H9 (cell line): ENCODE measurements at regions not wholly inside any gene's neighbourhood (a gene's known extent, or its start where the extent isn't known, plus 50 kb on each side); places are given as distances from the start of the nearest gene placed in this dataset.

Source experiments
- DNase-seq: peaks from one replicate; pipeline ENCODE4 v3.0.0-alpha.2; 2017
- H2AFZ ChIP-seq: one replicate; pipeline ENCODE4 v1.6.1; 2013; ENCODE audit warnings: mild to moderate bottlenecking, low read length, control low read depth, moderate library complexity
- H2AK5ac ChIP-seq: 2 replicates; pipeline ENCODE4 v1.6.1; 2013; ENCODE audit warnings: low read length, control low read depth, mixed read lengths; ENCODE audit not compliant: insufficient read length
- H2BK120ac ChIP-seq: one replicate; pipeline ENCODE4 v1.6.1; 2013; ENCODE audit warnings: low read depth, mild to moderate bottlenecking, low read length, control low read depth, inconsistent platforms; ENCODE audit not compliant: poor library complexity, severe bottlenecking
- H2BK12ac ChIP-seq: 2 replicates; pipeline ENCODE4 v1.6.1; 2013; ENCODE audit warnings: low read length, control low read depth, mixed read lengths, low read depth; ENCODE audit not compliant: insufficient read length
- H2BK15ac ChIP-seq: 2 replicates; pipeline ENCODE4 v1.6.1; 2013; ENCODE audit warnings: low read depth, low read length, control low read depth
- H2BK20ac ChIP-seq: one replicate; pipeline ENCODE4 v1.6.1; 2013; ENCODE audit warnings: low read depth, mild to moderate bottlenecking, low read length, control low read depth, inconsistent platforms; ENCODE audit not compliant: poor library complexity, severe bottlenecking
- H2BK5ac ChIP-seq: 2 replicates; pipeline ENCODE4 v1.6.1; 2013; ENCODE audit warnings: low read length, control low read depth, mixed read lengths; ENCODE audit not compliant: insufficient read length
- H3K14ac ChIP-seq: 2 replicates; pipeline ENCODE4 v1.6.1; 2013; ENCODE audit warnings: low read length, control low read depth; ENCODE audit not compliant: insufficient read depth
- H3K18ac ChIP-seq: 2 replicates; pipeline ENCODE4 v1.6.1; 2013; ENCODE audit warnings: low read depth, mild to moderate bottlenecking, mixed read lengths, low read length, control low read depth; ENCODE audit not compliant: insufficient read length
- H3K23ac ChIP-seq: 2 replicates; pipeline ENCODE4 v1.6.1; 2013; ENCODE audit warnings: low read length, control low read depth, mixed read lengths, low read depth; ENCODE audit not compliant: insufficient read length
- H3K23me2 ChIP-seq: 2 replicates; pipeline ENCODE4 v1.6.1; 2013; ENCODE audit warnings: low read depth, mild to moderate bottlenecking, mixed read lengths, low read length, control low read depth; ENCODE audit not compliant: insufficient read length, poor library complexity, severe bottlenecking
- H3K27ac ChIP-seq: 2 replicates; pipeline ENCODE4 v1.5.1; 2013; ENCODE audit warnings: low read length, control low read depth, mixed read lengths, low read depth; ENCODE audit not compliant: insufficient read length
- H3K27me3 ChIP-seq: 2 replicates; pipeline ENCODE4 v1.6.1; 2013; ENCODE audit warnings: low read length, control low read depth, inconsistent platforms; ENCODE audit not compliant: insufficient read depth
- H3K4ac ChIP-seq: 2 replicates; pipeline ENCODE4 v1.6.1; 2013; ENCODE audit warnings: low read depth, mild to moderate bottlenecking, control low read depth, inconsistent platforms, low read length, moderate library complexity
- H3K4me1 ChIP-seq: 2 replicates; pipeline ENCODE4 v1.6.1; 2013; ENCODE audit warnings: low read length, control low read depth, inconsistent platforms; ENCODE audit not compliant: insufficient read depth
- H3K4me2 ChIP-seq: 2 replicates; pipeline ENCODE4 v1.6.1; 2013; ENCODE audit warnings: low read length, control low read depth, mixed read lengths; ENCODE audit not compliant: insufficient read length, insufficient read depth
- H3K56ac ChIP-seq: 2 replicates; pipeline ENCODE4 v1.6.1; 2013; ENCODE audit warnings: low read depth, mild to moderate bottlenecking, mixed read lengths, low read length, control low read depth; ENCODE audit not compliant: insufficient read length
- H3K79me1 ChIP-seq: 2 replicates; pipeline ENCODE4 v1.6.1; 2013; ENCODE audit warnings: low read depth, mild to moderate bottlenecking, moderate library complexity, low read length, control low read depth, inconsistent platforms; ENCODE audit not compliant: insufficient read depth, poor library complexity, severe bottlenecking
- H3K79me2 ChIP-seq: 2 replicates; pipeline ENCODE4 v1.6.1; 2013; ENCODE audit warnings: low read length, control low read depth, inconsistent platforms; ENCODE audit not compliant: insufficient read depth
- H3K9ac ChIP-seq: 2 replicates; pipeline ENCODE4 v1.6.1; 2013; ENCODE audit warnings: low read length, control low read depth, mixed read lengths; ENCODE audit not compliant: insufficient read length; ENCODE audit errors: extremely low read depth
- H3K9me3 ChIP-seq: one replicate; pipeline ENCODE4 v1.6.1; 2013; ENCODE audit warnings: low read depth, low read length, inconsistent platforms; ENCODE audit not compliant: control insufficient read depth
- H3T11ph ChIP-seq: one replicate; pipeline ENCODE4 v1.6.1; 2013; ENCODE audit warnings: mild to moderate bottlenecking, low read length, control low read depth, inconsistent platforms
- H4K20me1 ChIP-seq: one replicate; pipeline ENCODE4 v1.6.1; 2013; ENCODE audit not compliant: control insufficient read depth, insufficient read length, insufficient read depth
- H4K5ac ChIP-seq: 2 replicates; pipeline ENCODE4 v1.6.1; 2013; ENCODE audit warnings: low read depth, mild to moderate bottlenecking, mixed read lengths, low read length, control low read depth; ENCODE audit not compliant: insufficient read length
- H4K8ac ChIP-seq: replicated peaks from 2 replicates; pipeline ENCODE4 v1.6.1; 2013; ENCODE audit warnings: low read length, control low read depth, mixed read lengths, low read depth; ENCODE audit not compliant: insufficient read length
- H4K91ac ChIP-seq: 2 replicates; pipeline ENCODE4 v1.6.1; 2013; ENCODE audit warnings: low read depth, mild to moderate bottlenecking, moderate library complexity, mixed read lengths, low read length, control low read depth; ENCODE audit not compliant: insufficient read length
- H3K27ac Mint-ChIP-seq, 3 experiments: 2 replicates in 2 of 3; 3 replicates in 1 of 3; pipeline ENCODE4 v1.8.0; 2020 to 2021; ENCODE audit warnings: mixed read lengths in 3 of 3, mild to moderate bottlenecking in 1 of 3, moderate library complexity in 1 of 3
- H3K27me3 Mint-ChIP-seq: 2 replicates; pipeline ENCODE4 v1.8.0; 2021; ENCODE audit warnings: low read depth, mild to moderate bottlenecking, moderate library complexity, mixed read lengths
- H3K36me3 Mint-ChIP-seq, 3 experiments: 2 replicates in 2 of 3; 3 replicates in 1 of 3; pipeline ENCODE4 v1.8.0; 2020 to 2021; ENCODE audit warnings: low read depth in 3 of 3, mixed read lengths in 3 of 3; ENCODE audit not compliant: insufficient read depth in 1 of 3
- H3K4me1 Mint-ChIP-seq, 2 experiments: 2 replicates each; pipeline ENCODE4 v1.8.0; 2020; ENCODE audit warnings: mixed read lengths in 2 of 2
- H3K4me3 Mint-ChIP-seq, 2 experiments: 2 replicates in 1 of 2; 3 replicates in 1 of 2; pipeline ENCODE4 v1.8.0; 2020 to 2021; ENCODE audit warnings: mild to moderate bottlenecking in 2 of 2, mixed read lengths in 2 of 2, moderate library complexity in 1 of 2
- H3K9me3 Mint-ChIP-seq, 2 experiments: 2 replicates in 1 of 2; 3 replicates in 1 of 2; pipeline ENCODE4 v1.8.0; 2020; ENCODE audit warnings: mild to moderate bottlenecking in 2 of 2, mixed read lengths in 2 of 2, moderate library complexity in 1 of 2
- CTCF ChIP-seq: fragments of 200-600 bp; sonication (generic); conservative IDR thresholded peaks from 3 replicates; pipeline ENCODE4 v1.8.0; 2021; ENCODE audit warnings: antibody characterized with exemption, mild to moderate bottlenecking
- WGBS: extraction: QIAGEN DNeasy Blood & Tissue Kit; methylation state at CpG from one replicate; pipeline ENCODE4 v1.1.7; 2013; ENCODE audit warnings: missing lambda C conversion rate, low lambda C conversion rate, mixed read lengths; ENCODE audit not compliant: insufficient read length; ENCODE audit errors: extremely low coverage; 5-methylcytosine and 5-hydroxymethylcytosine counted together

- no CpG with 5 or more reads among the region's 3 CpGs for WGBS
- H3K4me2 ChIP-seq = no peak overlapping the region
- H2AFZ ChIP-seq = no peak overlapping the region
These were observed 404.4 kb upstream of the RASGEF1B start for GRCh38 chr4:81876106-81876505.

More at GRCh38 chr4:81876106-81876505, 404.4 kb upstream of the RASGEF1B start:
- Histone ChIP-seq H3K27me3 (no peaks in the 10 kb centered on the region), H2BK12ac (no peak overlapping the region), H4K8ac (no peak overlapping the region), H3K23me2 (no peaks in the 10 kb centered on the region), H3K18ac (no peak overlapping the region), H3K27ac (no peak overlapping the region), H3K9ac (no peak overlapping the region), H2BK20ac (no peak overlapping the region), H3K23ac (no peak overlapping the region), H2AK5ac (no peak overlapping the region), H3K4ac (no peak overlapping the region), H3K14ac (no peak overlapping the region), H2BK15ac (no peak overlapping the region), H3K4me1 (peaks cover 6% of the 10 kb centered on the region; the same call in 1 of the 2 replicates), H3K79me2 (no peaks in the 10 kb centered on the region; the same call in 1 of the 2 replicates), H4K20me1 (no peaks in the 10 kb centered on the region), H2BK120ac (no peak overlapping the region), H4K5ac (no peak overlapping the region), H3K79me1 (no peaks in the 10 kb centered on the region), H3K56ac (no peak overlapping the region), H2BK5ac (no peak overlapping the region), H4K91ac (no peak overlapping the region), H3T11ph (no peak overlapping the region), H3K9me3 (no peaks in the 10 kb centered on the region)
- DNase-seq = no peak
- Mint-ChIP-seq H3K27ac (no peak overlapping the region; a peak in 1 of 7 replicates), H3K4me1 (peaks cover 23 to 32% of the 10 kb centered on the region in 2 experiments), H3K36me3 (peaks cover 0 to 4% (median 0%) of the 10 kb centered on the region in 3 experiments; a peak in 2 of 7 replicates), H3K27me3 (no peaks in the 10 kb centered on the region), H3K9me3 (peaks cover 0 to 3% of the 10 kb centered on the region in 2 experiments; a peak in 2 of 5 replicates), H3K4me3 (no peak overlapping the region; a peak in 1 of 5 replicates)
- TF ChIP-seq CTCF = no peak
